ENCODE measurements at regions not wholly inside any gene's neighbourhood (a gene's known extent, or its start where the extent isn't known, plus 50 kb on each side); places are given as distances from the start of the nearest gene placed in this dataset.

GRCh38 chr3:41106691-41107090 lies 92.6 kb upstream of the CTNNB1 start:
- no peak for DNase-seq (ENCODE audit: low spot score)

- DNase-seq (ENCODE audit: low spot score): no peak
Observed at GRCh38 chr3:41111011-41111410, 88.3 kb upstream of the CTNNB1 start.

GRCh38 chr3:41112466-41112865 lies 86.8 kb upstream of the CTNNB1 start:
- no peak for DNase-seq (ENCODE audit: low spot score)

GRCh38 chr3:41115069-41115468 lies 84.2 kb upstream of the CTNNB1 start:
- DNase-seq (ENCODE audit: low spot score): no peak

DNA sequence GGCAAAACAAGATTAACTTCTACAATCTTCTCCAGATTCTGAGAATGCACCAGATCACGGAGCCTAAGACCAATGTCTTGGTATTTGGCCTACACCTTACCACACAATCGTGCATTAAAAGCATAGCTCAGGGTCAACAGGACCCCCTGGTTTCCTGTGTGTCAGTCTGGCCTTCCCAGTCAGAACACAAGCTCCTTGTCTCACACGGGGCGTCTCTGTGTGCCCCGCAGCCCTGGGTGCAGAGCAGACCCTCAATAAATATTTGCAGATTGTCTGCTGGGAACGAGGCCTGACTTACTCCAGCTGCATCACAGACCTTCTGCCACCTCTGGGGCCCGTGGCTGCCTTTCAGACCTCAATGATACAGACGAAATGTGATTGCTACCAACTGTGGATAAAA lies 82.5 kb upstream of the CTNNB1 start:
- no peak for DNase-seq (ENCODE audit: low spot score)

GRCh38 chr3:41117398-41117870 lies 81.9 kb upstream of the CTNNB1 start:
- DNase-seq (ENCODE audit: low spot score): peak; percentile 94

DNA sequence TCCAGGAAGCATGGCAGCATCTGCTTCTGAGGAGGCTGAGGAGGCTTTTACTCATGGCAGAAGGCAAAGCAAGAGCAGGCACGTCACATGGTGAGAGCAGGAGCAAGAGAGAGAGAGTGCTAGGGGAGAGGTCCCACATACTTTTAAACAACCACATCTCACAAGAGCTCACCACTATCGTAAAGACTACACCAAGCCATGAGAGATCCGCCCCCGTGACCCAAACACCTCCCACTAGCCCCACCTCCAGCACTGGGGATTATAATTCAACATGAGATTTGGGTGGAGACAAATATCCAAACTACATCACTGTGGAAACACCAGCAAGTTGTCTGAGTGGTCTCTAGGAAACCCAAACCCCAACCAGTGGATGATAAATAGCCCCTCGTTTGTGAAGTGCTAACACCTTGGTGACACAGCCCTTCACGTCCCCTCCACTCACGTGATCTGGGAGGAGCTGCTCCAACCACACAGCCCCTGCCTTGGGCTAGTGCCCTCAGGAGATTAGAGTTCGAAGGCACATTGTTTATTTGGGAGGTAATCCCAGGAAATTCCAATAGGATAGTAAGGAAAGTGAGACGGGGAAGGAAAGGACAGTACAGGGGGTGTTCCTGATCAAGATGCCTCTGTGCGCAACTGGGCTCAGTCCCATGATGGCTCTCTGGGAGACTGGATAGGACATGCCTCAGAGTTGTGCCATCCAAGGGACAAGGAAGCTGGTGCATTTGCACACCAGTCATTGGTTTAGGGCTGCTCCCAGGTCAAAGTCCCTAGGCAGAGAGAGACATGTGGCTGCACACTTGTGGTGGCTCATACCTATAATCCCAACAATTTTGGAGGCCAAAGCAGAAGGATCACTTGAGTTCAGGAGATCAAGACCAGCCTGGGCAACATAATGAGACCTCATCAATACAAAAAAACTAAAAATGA lies 80.6 kb upstream of the CTNNB1 start:
- DNase-seq (ENCODE audit: low spot score): peak; percentile 19

DNA sequence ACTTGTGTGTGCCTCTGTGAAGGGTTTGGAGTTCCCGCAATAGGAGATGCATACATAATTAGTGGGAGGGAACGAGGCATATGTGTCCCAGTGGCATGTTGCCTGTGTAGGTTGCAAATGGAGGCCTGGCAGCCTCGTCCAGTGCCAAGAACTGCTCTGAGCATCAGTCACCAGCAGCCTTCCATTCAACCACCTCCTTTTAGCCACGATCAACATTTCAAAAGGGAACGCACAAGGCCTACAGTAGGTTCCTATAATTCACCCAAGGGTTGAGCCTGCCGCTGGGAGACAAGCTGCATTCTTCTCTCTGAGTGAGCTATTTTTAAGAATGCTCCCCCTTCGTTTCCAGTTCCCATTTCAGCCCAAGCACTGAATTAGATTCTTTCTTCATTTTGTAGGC lies 78.8 kb upstream of the CTNNB1 start:
- no peak for DNase-seq (ENCODE audit: low spot score)

- no peak for DNase-seq (ENCODE audit: low spot score)
Observed at GRCh38 chr3:41125258-41125657, 74.0 kb upstream of the CTNNB1 start.

DNA sequence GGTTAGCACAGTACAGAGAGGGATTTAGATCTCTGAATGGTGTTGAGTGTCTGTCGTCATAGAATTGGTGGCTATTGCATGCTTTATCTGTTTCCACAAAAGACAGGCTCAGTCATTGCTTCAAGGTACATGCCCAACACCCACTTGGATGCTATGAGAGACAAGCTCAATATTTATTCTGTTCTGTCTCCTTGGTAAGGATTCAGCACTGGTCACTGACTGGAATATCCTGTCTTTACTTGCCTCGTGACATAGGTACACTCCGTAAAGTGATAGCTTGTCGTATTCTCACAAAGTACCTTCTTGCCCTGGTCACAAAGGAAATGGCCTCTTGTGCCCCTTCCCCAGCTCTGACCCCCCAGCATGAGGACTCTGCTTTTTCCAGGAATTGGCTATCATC lies 72.8 kb upstream of the CTNNB1 start:
- no peak for DNase-seq (ENCODE audit: low spot score)

GRCh38 chr3:41126961-41127360 lies 72.3 kb upstream of the CTNNB1 start:
- DNase-seq (ENCODE audit: low spot score): no peak

- no peak for DNase-seq (ENCODE audit: low spot score)
Observed at GRCh38 chr3:41127414-41127813, 71.9 kb upstream of the CTNNB1 start.

- no peak for DNase-seq (ENCODE audit: low spot score)
Observed at GRCh38 chr3:41129731-41130130, 69.6 kb upstream of the CTNNB1 start.

DNA sequence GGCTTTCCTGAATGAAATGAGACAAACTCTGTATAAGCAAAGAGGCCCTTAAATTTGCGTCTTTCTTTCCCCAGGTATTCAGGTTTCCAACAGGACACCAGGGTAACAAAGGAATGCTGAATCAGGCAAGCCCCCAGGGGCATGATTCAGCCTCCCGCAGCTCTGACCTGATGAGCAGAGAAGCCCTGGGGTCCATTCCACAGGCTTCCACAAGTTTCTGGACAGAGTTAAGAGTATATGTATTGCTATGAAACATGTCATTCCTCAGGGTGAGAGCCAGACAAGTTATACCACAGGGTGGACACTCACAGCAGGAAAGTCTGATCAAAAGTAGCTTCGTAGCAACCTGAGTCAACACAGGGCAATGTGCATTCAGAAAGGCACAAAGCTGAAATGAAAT lies 68.1 kb upstream of the CTNNB1 start:
- no peak for DNase-seq (ENCODE audit: low spot score)

- DNase-seq (ENCODE audit: low spot score): no peak
Observed at GRCh38 chr3:41137686-41138111, 61.6 kb upstream of the CTNNB1 start.

GRCh38 chr3:41138146-41138545 lies 61.2 kb upstream of the CTNNB1 start:
- no peak for DNase-seq (ENCODE audit: low spot score)

DNA sequence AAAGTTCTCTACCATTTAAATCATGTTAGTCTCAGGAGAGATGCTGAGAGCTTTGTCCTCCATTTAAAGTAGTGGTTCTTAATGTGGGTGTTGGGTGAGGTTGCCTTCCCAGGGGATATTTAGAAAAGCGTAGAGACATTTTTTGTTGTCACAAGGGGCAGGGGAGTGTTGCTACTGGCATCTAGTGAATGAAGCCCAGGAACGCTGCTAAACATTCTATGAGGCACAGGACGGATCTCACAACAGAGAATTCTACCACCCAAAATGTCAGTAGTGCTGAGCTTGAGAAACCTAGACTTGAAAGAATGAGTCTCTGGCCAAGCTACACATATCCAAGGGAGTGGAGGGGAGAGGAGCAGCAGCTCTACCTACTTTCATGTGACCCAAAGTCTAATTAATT lies 60.7 kb upstream of the CTNNB1 start:
- DNase-seq (ENCODE audit: low spot score): no peak

- no peak for DNase-seq (ENCODE audit: low spot score)
Observed at GRCh38 chr3:41140242-41140641, 59.1 kb upstream of the CTNNB1 start.

DNA sequence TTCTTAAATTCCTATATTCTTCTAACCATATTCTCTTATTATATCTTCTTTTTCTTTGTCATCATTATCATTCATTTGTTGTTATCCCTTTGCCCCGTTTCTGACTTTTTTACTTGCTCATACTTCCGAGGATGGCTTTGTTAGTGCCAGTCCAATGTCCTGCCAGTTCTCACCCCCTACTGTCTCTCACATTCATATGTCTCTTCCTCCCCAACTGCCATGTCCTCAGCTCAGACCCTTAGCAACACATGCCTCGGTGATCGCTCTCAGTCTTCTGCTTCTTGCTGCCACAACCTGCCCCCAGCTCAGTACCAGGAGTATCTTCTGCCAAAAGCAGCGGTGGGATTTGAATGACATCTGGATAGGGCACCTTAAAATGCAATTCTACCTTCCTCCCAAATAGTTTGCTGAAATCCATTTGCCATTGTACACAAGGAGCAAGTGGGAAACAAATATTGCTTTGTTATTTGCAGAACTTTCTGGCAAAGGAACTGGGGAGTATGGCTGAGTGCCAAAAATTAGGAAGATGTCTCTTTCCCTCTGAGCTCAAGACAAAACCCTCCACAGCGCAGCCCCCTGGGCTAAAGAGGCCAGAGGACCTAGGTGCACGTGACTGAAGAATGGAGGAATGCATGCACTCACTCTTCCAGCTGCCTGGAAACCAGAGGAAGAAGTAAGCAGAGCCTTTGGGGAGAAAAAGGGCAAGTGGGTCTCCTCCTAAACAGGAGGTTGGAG lies 57.7 kb upstream of the CTNNB1 start:
- DNase-seq (ENCODE audit: low spot score): no peak

DNA sequence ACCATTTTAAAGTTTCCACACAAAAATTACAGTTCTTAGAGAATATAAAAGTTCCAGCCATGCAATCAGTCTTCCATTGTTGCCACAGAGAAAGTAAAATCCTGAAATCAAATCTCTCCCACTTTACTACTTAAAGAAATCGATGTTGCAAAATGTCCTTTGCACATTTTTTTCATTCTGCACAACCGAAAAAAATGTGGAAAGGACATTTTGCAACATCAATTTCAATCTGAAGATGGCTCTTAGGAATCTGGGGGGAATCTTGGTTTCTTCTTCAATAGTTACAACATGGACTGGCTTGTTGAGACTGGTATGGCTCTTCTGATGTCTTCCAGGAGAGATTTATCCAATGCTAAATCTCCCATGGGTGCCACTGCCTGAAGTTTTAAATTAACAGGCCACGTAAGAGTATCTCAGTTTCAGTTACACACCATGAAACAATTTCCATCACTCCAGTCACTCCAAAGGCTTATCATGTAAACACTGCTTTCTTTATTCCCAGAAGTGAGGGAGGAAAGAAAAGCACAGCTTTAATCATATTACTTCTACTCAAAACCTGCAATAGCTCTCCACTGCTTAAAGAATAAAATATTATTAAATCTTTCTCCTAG lies 55.8 kb upstream of the CTNNB1 start:
- DNase-seq (ENCODE audit: low spot score): no peak

GRCh38 chr3:41144631-41145030 lies 54.7 kb upstream of the CTNNB1 start:
- no peak for DNase-seq (ENCODE audit: low spot score)

- no peak for DNase-seq (ENCODE audit: low spot score)
Observed at GRCh38 chr3:41148478-41148877, 50.8 kb upstream of the CTNNB1 start.

- no peak for DNase-seq (ENCODE audit: low spot score)
Observed at GRCh38 chr3:41148901-41149300, 50.4 kb upstream of the CTNNB1 start.
